ENCODE measurements at regions not wholly inside any gene's neighbourhood (a gene's known extent, or its start where the extent isn't known, plus 50 kb on each side); places are given as distances from the start of the nearest gene placed in this dataset.

DNA sequence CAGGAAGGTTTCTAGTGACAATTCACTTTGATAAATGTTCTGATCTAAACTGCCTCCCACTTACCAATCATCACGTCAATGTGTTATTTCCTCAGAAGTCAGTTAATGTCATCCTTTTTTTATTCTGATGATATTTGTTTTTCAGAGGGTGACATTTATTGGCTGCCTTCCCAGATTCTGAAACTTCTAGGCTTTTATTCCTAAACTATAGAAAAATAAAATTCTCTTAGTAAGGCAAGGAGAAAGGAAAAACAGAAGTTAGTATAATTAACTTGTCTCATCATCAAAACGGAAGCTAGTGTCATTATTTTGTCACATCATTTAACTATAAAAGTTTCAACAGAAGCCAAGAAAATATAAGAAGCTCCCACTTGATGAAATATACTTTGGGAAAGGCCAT is 100.0 kb upstream of the C3orf80 start:
- intact Hi-C loops (cut with micrococcal nuclease) = no loop called here
- Mint-ChIP-seq H3K4me1 (ENCODE audit: low read depth) (no peaks in the 10 kb centered on the region), H3K27me3 (peaks cover 5% of the 10 kb centered on the region), H3K9me3 (peaks cover 3% of the 10 kb centered on the region), H3K36me3 (peaks cover 2% of the 10 kb centered on the region), H3K4me3 (no peak overlapping the region), H3K27ac (no peak overlapping the region)
- CTCF ChIA-PET = interaction anchor here (1.1 kb wide), 1 partner anchor 137 kb away, joined by 3 read pairs; the partner anchor contains the start of gene IL12A
- DNase-seq = no peak
- POLR2A ChIA-PET = no interaction called here

DNA sequence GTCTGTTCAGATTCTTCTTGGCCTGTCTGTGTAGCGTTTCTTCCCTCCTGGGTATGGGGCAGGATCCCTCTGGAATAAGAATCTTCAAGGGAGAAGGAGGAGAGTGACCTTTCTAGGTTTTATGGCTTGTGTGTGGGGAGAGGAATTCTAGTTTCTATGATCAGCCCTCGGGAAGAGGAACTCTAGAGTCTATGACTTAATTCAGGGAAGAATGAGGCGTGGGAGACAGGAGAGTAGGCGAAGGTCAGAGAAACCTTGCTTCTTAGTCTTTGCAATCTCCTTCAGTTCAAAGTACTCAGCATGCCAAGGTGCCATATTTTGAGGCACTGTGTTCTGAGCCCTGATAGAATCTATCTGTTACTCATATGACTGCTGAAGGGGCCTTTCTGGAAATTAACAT is 99.2 kb upstream of the C3orf80 start:
- Mint-ChIP-seq H3K4me1 (ENCODE audit: low read depth) (no peaks in the 10 kb centered on the region), H3K36me3 (no peaks in the 10 kb centered on the region), H3K27me3 (peaks cover 8% of the 10 kb centered on the region), H3K27ac (no peak overlapping the region), H3K4me3 (no peak overlapping the region), H3K9me3 (no peaks in the 10 kb centered on the region)
- intact Hi-C loops (cut with micrococcal nuclease) = no loop called here
- CTCF ChIA-PET = interaction anchor here (1.1 kb wide), 1 partner anchor 137 kb away, joined by 3 read pairs; the partner anchor contains the start of gene IL12A
- POLR2A ChIA-PET = no interaction called here
- no peak for DNase-seq

DNA sequence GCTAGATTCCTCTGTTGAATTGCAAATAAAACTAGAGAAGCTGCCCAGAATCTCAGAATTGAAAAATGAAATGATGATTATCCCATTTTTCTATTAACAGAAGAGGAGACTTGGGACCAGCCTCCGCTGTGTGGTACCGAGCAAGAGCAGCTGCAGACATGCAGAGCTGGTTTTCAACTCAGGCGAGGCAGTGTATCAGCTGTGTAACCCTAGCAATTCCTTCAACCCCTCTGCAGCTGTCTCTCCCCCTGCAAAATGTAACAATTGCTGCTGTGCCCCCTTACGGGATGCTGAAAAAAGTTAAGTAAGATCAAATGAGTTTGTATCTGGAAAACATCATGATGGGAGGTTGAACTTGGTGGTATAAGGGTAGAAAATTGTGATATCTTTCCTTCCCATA is 98.5 kb upstream of the C3orf80 start:
- no peak for DNase-seq
- no peaks in the 10 kb centered on the region for H3K4me1 Mint-ChIP-seq (ENCODE audit: low read depth)
- CTCF ChIA-PET = no interaction called here
- H3K9me3 Mint-ChIP-seq = no peaks in the 10 kb centered on the region
- peaks cover 8% of the 10 kb centered on the region for H3K27me3 Mint-ChIP-seq
- POLR2A ChIA-PET = no interaction called here
- H3K27ac Mint-ChIP-seq = no peak overlapping the region
- intact Hi-C loops (cut with micrococcal nuclease) = no loop called here
- H3K36me3 Mint-ChIP-seq = no peaks in the 10 kb centered on the region
- H3K4me3 Mint-ChIP-seq = no peak overlapping the region

DNA sequence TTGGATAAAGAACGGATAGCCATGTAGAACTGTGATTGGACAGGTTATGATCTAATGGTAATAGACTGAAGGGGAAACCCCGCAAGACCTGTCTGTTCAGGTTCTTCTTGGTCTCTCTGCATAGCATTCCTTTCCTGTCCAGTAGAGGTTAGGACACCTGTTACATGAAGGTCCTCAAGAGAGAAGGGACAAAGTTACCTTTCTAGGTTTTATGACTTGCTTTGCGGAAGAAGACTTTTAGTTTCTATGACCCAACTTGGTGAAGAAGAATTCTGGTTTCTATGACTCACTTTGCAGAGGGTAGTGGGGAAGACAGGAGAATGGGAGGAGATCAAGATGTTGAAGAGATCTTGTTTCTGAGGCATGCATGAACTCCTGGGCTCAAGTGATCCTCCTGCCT is 97.9 kb upstream of the C3orf80 start:
- no peak for DNase-seq
- intact Hi-C loops (cut with micrococcal nuclease) = no loop called here
- no peak overlapping the region for H3K4me3 Mint-ChIP-seq
- CTCF ChIA-PET = no interaction called here
- no peaks in the 10 kb centered on the region for H3K36me3 Mint-ChIP-seq
- H3K9me3 Mint-ChIP-seq = no peaks in the 10 kb centered on the region
- no peaks in the 10 kb centered on the region for H3K4me1 Mint-ChIP-seq (ENCODE audit: low read depth)
- H3K27me3 Mint-ChIP-seq = peaks cover 8% of the 10 kb centered on the region
- POLR2A ChIA-PET = no interaction called here
- no peak overlapping the region for H3K27ac Mint-ChIP-seq

DNA sequence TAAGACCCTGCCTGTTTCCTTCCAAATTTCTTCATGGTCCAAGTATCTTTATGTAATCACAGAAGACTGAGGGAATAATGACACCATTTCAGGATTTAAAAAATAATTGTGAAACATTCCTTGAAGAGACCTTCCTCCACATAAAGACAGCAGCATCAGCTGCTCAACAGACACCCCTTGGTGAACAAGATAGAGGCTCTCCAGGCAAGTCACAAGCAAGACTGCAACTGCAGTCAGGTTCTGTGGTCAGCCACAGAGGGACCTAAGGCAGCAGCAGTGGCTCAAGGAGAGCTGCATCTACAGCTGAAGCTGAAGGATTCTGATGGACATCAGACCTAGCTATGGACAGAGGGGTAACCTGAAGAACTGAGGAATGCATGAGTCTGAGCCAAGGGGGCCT is 97.2 kb upstream of the C3orf80 start:
- Mint-ChIP-seq H3K27ac (no peak overlapping the region), H3K4me1 (ENCODE audit: low read depth) (no peaks in the 10 kb centered on the region), H3K36me3 (no peaks in the 10 kb centered on the region), H3K27me3 (peaks cover 8% of the 10 kb centered on the region), H3K4me3 (no peak overlapping the region), H3K9me3 (no peaks in the 10 kb centered on the region)
- no peak for DNase-seq
- intact Hi-C loops (cut with micrococcal nuclease) = no loop called here
- ChIA-PET CTCF (no interaction called here), POLR2A (no interaction called here)

DNA sequence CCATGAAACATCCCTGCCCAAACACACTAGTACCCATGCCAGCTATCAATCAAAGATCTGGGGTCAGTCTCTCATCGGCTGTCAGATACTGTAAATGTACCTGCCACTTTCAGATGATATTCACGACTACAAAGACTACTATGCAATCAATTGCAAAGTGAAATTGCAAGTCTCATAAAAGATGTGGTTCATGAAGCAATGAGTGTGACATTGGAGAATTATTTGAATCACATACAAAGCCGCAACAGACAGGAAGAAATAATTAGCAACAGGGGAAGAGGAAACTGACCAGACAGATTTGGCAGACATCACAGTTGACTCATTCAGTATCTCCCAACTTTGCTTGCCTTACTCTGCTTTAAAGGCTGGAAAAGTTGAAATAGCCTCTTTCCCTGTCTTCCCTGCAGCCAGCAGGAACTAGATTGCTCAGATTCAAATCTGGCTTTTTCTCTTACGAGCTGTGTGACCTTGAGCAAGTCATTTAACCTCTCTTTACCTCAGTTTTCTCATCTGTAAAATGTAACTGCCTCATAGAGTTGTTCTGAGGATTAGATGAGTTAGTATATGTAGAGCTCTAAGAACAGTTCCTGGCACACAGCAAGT is 95.7 kb upstream of the C3orf80 start:
- CTCF ChIA-PET = no interaction called here
- Mint-ChIP-seq H3K9me3 (no peaks in the 10 kb centered on the region), H3K4me1 (ENCODE audit: low read depth) (no peaks in the 10 kb centered on the region)

DNA sequence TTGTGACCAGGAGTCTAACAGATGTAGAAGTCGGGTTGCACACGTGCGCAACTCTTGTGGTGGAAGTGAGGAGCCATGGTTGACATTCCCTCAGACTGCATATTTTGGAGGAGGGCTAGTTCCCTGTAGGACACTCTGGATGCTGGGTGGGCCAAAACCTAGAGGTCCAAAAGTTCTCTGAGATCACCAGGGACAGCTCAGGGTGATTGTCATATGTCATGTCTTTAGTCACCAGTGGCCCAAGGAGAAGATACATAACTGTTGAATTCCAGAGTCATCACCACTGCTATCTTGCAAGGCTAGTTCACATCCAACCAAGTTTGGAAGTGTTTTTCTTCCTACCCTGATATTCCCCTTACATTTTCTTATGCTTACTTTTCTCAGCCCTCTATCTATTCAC is 95.2 kb upstream of the C3orf80 start:
- H3K36me3 Mint-ChIP-seq = no peaks in the 10 kb centered on the region
- no peaks in the 10 kb centered on the region for H3K4me1 Mint-ChIP-seq (ENCODE audit: low read depth)
- H3K27me3 Mint-ChIP-seq = peaks cover 8% of the 10 kb centered on the region
- DNase-seq = no peak
- H3K9me3 Mint-ChIP-seq = no peaks in the 10 kb centered on the region
- no peak overlapping the region for H3K27ac Mint-ChIP-seq
- ChIA-PET POLR2A (no interaction called here), CTCF (no interaction called here)
- intact Hi-C loops (cut with micrococcal nuclease) = no loop called here
- no peak overlapping the region for H3K4me3 Mint-ChIP-seq

More for the DNA sequence above, 95.7 kb upstream of the C3orf80 start:
- no peak for DNase-seq
- Mint-ChIP-seq H3K36me3 (no peaks in the 10 kb centered on the region), H3K4me3 (no peak overlapping the region), H3K27ac (no peak overlapping the region), H3K27me3 (peaks cover 8% of the 10 kb centered on the region)
- POLR2A ChIA-PET = no interaction called here
- intact Hi-C loops (cut with micrococcal nuclease) = no loop called here

DNA sequence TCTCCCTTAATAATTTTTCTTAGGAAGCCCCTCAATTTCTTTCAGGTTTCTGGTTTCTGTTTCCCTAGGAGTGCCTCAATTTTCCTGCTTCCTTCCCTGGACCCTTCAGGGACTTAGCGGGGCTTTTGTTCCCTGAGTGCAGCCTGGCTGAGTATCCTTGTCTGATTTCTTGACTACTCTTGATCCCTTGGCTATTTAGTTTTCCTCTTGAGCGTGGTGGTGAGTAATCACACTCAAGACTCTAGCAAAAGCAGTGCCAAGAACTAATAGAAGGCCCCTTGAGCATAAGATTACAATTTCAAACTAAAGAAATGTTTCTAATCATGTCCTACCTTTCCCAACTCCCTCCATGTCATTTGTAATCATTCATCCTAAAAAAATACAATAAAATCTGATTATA is 94.3 kb upstream of the C3orf80 start:
- no peak for DNase-seq
- Mint-ChIP-seq H3K27me3 (peaks cover 8% of the 10 kb centered on the region), H3K9me3 (no peaks in the 10 kb centered on the region), H3K27ac (no peak overlapping the region), H3K4me3 (no peak overlapping the region), H3K4me1 (ENCODE audit: low read depth) (no peaks in the 10 kb centered on the region), H3K36me3 (no peaks in the 10 kb centered on the region)
- intact Hi-C loops (cut with micrococcal nuclease) = no loop called here
- ChIA-PET POLR2A (no interaction called here), CTCF (no interaction called here)

DNA sequence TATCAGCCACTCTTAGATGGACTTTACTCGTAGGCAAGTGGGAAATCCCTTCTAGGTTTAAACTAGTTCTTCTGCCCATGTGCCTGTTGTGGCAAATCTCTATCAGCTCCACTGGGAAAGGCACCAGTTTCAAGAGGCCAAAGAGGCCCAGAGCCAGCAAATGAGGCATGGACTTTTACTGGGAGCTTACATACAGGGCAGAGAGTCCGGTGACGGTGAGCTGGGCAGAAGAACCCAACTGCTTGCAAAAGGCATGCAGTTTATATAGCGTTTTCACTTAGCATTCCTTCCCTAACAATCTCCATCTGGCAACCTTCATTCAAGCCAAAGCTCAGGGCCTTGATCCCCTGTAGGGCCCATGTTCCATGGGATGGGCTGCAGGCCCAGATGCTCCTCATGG is 93.0 kb upstream of the C3orf80 start:
- no peaks in the 10 kb centered on the region for H3K36me3 Mint-ChIP-seq
- peaks cover 8% of the 10 kb centered on the region for H3K27me3 Mint-ChIP-seq
- H3K4me3 Mint-ChIP-seq = no peak overlapping the region
- no peaks in the 10 kb centered on the region for H3K4me1 Mint-ChIP-seq (ENCODE audit: low read depth)
- H3K9me3 Mint-ChIP-seq = no peaks in the 10 kb centered on the region
- H3K27ac Mint-ChIP-seq = no peak overlapping the region
- intact Hi-C loops (cut with micrococcal nuclease) = no loop called here
- DNase-seq = no peak
- ChIA-PET POLR2A (no interaction called here), CTCF (no interaction called here)

DNA sequence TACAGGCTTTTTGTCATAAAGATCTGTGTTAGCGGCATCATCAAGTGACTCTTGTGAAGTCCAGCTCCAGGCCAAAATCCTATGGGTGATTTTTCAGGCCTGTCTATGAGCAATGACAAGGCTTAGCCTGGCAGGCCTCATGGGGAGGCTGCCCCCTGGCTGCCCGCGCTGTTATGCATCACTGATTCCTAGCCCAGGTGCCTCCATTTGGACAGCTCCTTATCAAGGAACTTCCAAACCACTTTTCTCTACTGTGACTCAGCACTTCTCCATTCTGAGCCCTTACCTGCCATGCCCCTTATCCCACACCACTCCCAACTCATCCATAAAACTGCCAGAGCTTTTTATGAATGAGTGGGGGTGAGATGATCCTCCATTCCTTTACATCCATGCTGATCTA is 91.5 kb upstream of the C3orf80 start:
- H3K36me3 Mint-ChIP-seq = no peaks in the 10 kb centered on the region
- ChIA-PET POLR2A (no interaction called here), CTCF (interaction anchor here (2.0 kb wide), 1 partner anchor 145 kb away, joined by 6 read pairs; the partner anchor contains the start of gene IL12A)
- peaks cover 7% of the 10 kb centered on the region for H3K27me3 Mint-ChIP-seq
- intact Hi-C loops (cut with micrococcal nuclease) = no loop called here
- DNase-seq = no peak
- no peak overlapping the region for H3K4me3 Mint-ChIP-seq
- no peaks in the 10 kb centered on the region for H3K4me1 Mint-ChIP-seq (ENCODE audit: low read depth)
- no peaks in the 10 kb centered on the region for H3K9me3 Mint-ChIP-seq
- no peak overlapping the region for H3K27ac Mint-ChIP-seq

DNA sequence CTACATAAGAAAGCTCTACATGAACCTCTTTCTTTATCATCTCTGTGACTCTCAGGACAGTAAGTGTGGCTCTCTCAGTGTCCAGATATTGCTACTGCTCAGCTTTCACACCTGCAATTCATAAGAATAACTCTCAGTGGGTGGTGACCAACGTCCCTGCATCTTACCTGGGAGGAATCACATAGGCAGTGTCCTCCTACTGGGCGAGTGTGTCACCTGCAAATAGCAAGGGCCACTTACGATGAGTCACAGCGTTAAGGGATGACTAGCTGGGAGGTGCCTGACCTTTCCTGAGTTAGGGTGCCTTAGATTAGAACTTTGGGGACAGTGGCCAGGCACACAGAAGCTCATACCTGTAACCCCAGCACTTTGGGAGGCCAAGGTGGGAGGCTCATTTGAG is 90.8 kb upstream of the C3orf80 start:
- Mint-ChIP-seq H3K27me3 (peaks cover 5% of the 10 kb centered on the region), H3K27ac (no peak overlapping the region), H3K9me3 (no peaks in the 10 kb centered on the region), H3K4me3 (no peak overlapping the region), H3K4me1 (ENCODE audit: low read depth) (no peaks in the 10 kb centered on the region), H3K36me3 (no peaks in the 10 kb centered on the region)
- CTCF ChIA-PET = interaction anchor here (2.0 kb wide), 1 partner anchor 146 kb away, joined by 6 read pairs; the partner anchor contains the start of gene IL12A
- intact Hi-C loops (cut with micrococcal nuclease) = no loop called here
- POLR2A ChIA-PET = no interaction called here
- no peak for DNase-seq

DNA sequence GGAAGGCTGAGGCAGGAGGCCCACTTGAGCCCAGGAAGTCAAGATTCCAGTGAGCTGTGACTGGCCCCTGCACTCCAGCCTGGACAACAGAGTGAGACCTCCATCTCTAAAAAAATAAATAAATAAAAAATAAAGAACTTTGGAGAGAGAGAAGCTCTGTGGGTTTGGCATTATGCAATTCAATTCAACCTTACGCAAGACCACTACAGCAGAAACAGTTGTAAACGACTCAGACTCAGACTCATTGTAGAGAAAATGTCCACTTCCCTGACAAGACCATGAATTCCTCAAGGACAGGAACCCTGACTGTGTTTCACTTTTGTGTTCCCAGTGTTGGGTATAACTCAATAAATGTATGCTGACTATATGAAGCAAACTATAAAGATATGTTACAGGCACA is 90.3 kb upstream of the C3orf80 start:
- no peaks in the 10 kb centered on the region for H3K36me3 Mint-ChIP-seq
- no peak overlapping the region for H3K27ac Mint-ChIP-seq
- H3K4me3 Mint-ChIP-seq = no peak overlapping the region
- ChIA-PET CTCF (interaction anchor here (2.0 kb wide), 1 partner anchor 146 kb away, joined by 6 read pairs; the partner anchor contains the start of gene IL12A), POLR2A (no interaction called here)
- H3K27me3 Mint-ChIP-seq = peaks cover 5% of the 10 kb centered on the region
- intact Hi-C loops (cut with micrococcal nuclease) = no loop called here
- H3K9me3 Mint-ChIP-seq = no peaks in the 10 kb centered on the region
- no peaks in the 10 kb centered on the region for H3K4me1 Mint-ChIP-seq (ENCODE audit: low read depth)
- no peak for DNase-seq

DNA sequence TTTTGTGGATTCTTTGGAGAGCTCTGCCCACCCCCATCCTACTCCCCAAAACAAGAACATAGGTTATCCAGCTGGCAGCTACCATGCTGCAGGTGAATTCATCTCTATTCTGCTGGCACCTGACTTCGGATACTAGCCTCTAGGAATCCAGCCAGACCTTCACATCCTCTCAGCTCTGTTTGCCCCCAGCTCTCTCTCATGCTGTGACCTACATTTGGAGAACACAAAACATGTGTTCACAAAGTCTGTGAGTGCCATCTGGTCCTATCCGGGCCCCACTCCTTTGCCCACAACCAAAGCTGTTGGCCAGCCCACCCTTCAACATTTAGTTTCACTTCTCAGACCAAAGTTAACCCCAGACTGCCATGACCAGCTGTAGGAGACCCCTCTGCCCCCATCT is 89.4 kb upstream of the C3orf80 start:
- H3K36me3 Mint-ChIP-seq = no peaks in the 10 kb centered on the region
- H3K9me3 Mint-ChIP-seq = peaks cover under 1% of the 10 kb centered on the region
- intact Hi-C loops (cut with micrococcal nuclease) = no loop called here
- peaks cover 4% of the 10 kb centered on the region for H3K27me3 Mint-ChIP-seq
- H3K4me1 Mint-ChIP-seq (ENCODE audit: low read depth) = peaks cover 3% of the 10 kb centered on the region
- H3K4me3 Mint-ChIP-seq = no peak overlapping the region
- H3K27ac Mint-ChIP-seq = no peak overlapping the region
- no peak for DNase-seq
- ChIA-PET POLR2A (no interaction called here), CTCF (no interaction called here)
